Endothelial cell of umbilical vein (primary cell): ENCODE measurements at regions not wholly inside any gene's neighbourhood (a gene's known extent, or its start where the extent isn't known, plus 50 kb on each side); places are given as distances from the start of the nearest gene placed in this dataset.

Experiments
- EZH2 ChIP-seq: IDR thresholded peaks from 2 replicates; pipeline ENCODE4 v1.6.1; 2012; ENCODE audit warnings: borderline replicate concordance, low read depth, mild to moderate bottlenecking, moderate library complexity, low read length, inconsistent platforms; ENCODE audit not compliant: severe bottlenecking
- FOS ChIP-seq: IDR thresholded peaks from 2 replicates; pipeline ENCODE4 v1.6.1; 2011; ENCODE audit warnings: mild to moderate bottlenecking, low read length, moderate library complexity, borderline replicate concordance; ENCODE audit not compliant: insufficient read depth
- POLR2A ChIP-seq: IDR thresholded peaks from 2 replicates; pipeline ENCODE4 v1.6.1; 2012; ENCODE audit warnings: low read depth, mild to moderate bottlenecking, control low read depth, low read length
- POLR2AphosphoS5 ChIP-seq: IDR thresholded peaks from 2 replicates; pipeline ENCODE4 v1.6.1; 2012; ENCODE audit warnings: low read depth, mild to moderate bottlenecking, control low read depth, low read length, moderate library complexity; ENCODE audit not compliant: insufficient read depth
- TF ChIP-seq, protein P1 (sequence below), 2 donors: IDR thresholded peaks; 1 replicate in 1 of 2; 2 replicates in 1 of 2; pipeline ENCODE4 v1.5.1; 2011; ENCODE audit warnings: low read length in 2 of 2, mild to moderate bottlenecking in 2 of 2, moderate library complexity in 2 of 2, control low read depth in 1 of 2, inconsistent platforms in 1 of 2, low read depth in 1 of 2; ENCODE audit not compliant: insufficient read depth in 1 of 2; ENCODE audit errors: extremely low read depth in 1 of 2
- TF ChIP-seq, protein P2 (sequence below): IDR thresholded peaks from 2 replicates; pipeline ENCODE4 v1.6.1; 2011; ENCODE audit not compliant: insufficient read depth, insufficient read length

DNA sequence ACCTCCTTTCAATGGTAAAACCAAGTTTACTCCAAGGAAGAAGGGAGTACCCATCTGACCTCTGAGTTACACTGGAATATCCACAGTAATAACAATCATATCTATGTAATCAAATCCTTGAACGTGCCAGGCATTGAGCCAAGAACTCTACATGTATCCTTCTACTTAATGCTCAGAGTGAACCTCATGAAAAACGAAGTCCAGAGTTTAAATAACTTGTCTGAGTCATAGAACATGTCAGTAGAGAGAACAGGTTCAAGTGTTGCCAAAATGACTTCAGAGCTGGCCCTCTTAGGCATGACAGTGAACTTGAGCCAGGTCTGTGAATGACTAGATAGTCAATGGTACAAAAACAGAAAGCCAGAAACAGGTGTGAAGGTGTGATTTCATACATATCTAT lies 164.1 kb upstream of the ZNF618 start:
- TF ChIP-seq, protein P1, sequence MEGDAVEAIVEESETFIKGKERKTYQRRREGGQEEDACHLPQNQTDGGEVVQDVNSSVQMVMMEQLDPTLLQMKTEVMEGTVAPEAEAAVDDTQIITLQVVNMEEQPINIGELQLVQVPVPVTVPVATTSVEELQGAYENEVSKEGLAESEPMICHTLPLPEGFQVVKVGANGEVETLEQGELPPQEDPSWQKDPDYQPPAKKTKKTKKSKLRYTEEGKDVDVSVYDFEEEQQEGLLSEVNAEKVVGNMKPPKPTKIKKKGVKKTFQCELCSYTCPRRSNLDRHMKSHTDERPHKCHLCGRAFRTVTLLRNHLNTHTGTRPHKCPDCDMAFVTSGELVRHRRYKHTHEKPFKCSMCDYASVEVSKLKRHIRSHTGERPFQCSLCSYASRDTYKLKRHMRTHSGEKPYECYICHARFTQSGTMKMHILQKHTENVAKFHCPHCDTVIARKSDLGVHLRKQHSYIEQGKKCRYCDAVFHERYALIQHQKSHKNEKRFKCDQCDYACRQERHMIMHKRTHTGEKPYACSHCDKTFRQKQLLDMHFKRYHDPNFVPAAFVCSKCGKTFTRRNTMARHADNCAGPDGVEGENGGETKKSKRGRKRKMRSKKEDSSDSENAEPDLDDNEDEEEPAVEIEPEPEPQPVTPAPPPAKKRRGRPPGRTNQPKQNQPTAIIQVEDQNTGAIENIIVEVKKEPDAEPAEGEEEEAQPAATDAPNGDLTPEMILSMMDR (IDR thresholded peaks at IDR 0.05; ENCODE audit: extremely low read depth in 1 of 2, insufficient read depth in 1 of 2, low read depth in 1 of 2, low read length in 2 of 2) = no peak
- no peak for TF ChIP-seq EZH2
- TF ChIP-seq POLR2AphosphoS5 = no peak
- no peak for TF ChIP-seq POLR2A
- TF ChIP-seq, protein P2, sequence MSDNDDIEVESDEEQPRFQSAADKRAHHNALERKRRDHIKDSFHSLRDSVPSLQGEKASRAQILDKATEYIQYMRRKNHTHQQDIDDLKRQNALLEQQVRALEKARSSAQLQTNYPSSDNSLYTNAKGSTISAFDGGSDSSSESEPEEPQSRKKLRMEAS = no peak
- no peak for TF ChIP-seq FOS
